ENCODE measurements at regions not wholly inside any gene's neighbourhood (a gene's known extent, or its start where the extent isn't known, plus 50 kb on each side); places are given as distances from the start of the nearest gene placed in this dataset.
A peak's percentile ranks its signal among the peaks of the same experiment; 100 is the strongest.
"Not testable (repeated sequence)": the region's sequence is repeated elsewhere in the genome, so short reads cannot be mapped to it uniquely, and the experiment has no call there.

- POLR2A ChIA-PET (ENCODE audit: unreplicated experiment); H3K4me2 ChIP-seq; H3K27ac ChIP-seq; H3F3A ChIP-seq (ENCODE audit: insufficient read depth, low read depth); H3K79me2 ChIP-seq (ENCODE audit: low read depth); H3K9me2 ChIP-seq (ENCODE audit: insufficient read depth); H3K4me3 ChIP-seq; H4K20me1 ChIP-seq (ENCODE audit: insufficient read depth); H3K36me3 ChIP-seq (ENCODE audit: low read depth); H2AFZ ChIP-seq; intact Hi-C loops (cut with micrococcal nuclease; ENCODE audit: unreplicated experiment); BruUV-seq (replicated peaks); H3K4me1 ChIP-seq (replicated peaks; ENCODE audit: insufficient read depth); DNase-seq; H3K27me3 ChIP-seq (ENCODE audit: insufficient read depth, low read depth); H3K9me3 ChIP-seq (ENCODE audit: insufficient read depth, low read depth): not testable (repeated sequence)
- CTCF ChIA-PET = interaction anchor here (0.6 kb wide), 1 partner anchor 57 kb away, joined by 3 read pairs; no protein-coding TSS in a partner anchor
Measured at GRCh38 chr3:48101301-48101650, 85.1 kb upstream of the MAP4 start.

GRCh38 chr3:48092270-48092669 lies 76.1 kb upstream of the MAP4 start:
- TF ChIP-seq CTCF (conservative IDR thresholded peaks at IDR 0.05) = no peak
- TF ChIP-seq EZH2 (IDR thresholded peaks at IDR 0.05; ENCODE audit: low read depth) = no peak
- H3K4me2 ChIP-seq = no peak overlapping the region
- H3K4me3 ChIP-seq = no peak overlapping the region
- H2AFZ ChIP-seq = no peak overlapping the region
- ChIA-PET CTCF (no interaction called here), POLR2A (ENCODE audit: unreplicated experiment) (no interaction called here)
- intact Hi-C loops (cut with micrococcal nuclease; ENCODE audit: unreplicated experiment) = no loop called here
- no peaks in the 10 kb centered on the region for H3K27me3 ChIP-seq (ENCODE audit: insufficient read depth, low read depth)
- DNase-seq = no peak
- H3K27ac ChIP-seq = no peak overlapping the region
- H3F3A ChIP-seq (ENCODE audit: insufficient read depth, low read depth) = peaks cover 5% of the 10 kb centered on the region
- no peaks in the 10 kb centered on the region for H3K9me2 ChIP-seq (ENCODE audit: insufficient read depth)
- H3K79me2 ChIP-seq (ENCODE audit: low read depth) = peaks cover 11% of the 10 kb centered on the region
- peaks cover 10% of the 10 kb centered on the region for H3K4me1 ChIP-seq (replicated peaks; ENCODE audit: insufficient read depth)
- no peaks in the 10 kb centered on the region for H3K9me3 ChIP-seq (ENCODE audit: insufficient read depth, low read depth)
- no TSS peak for BruUV-seq (replicated peaks)
- H4K20me1 ChIP-seq (ENCODE audit: insufficient read depth) = no peaks in the 10 kb centered on the region
- H3K36me3 ChIP-seq (ENCODE audit: low read depth) = no peaks in the 10 kb centered on the region

- CTCF ChIA-PET = interaction anchor here (0.6 kb wide), 1 partner anchor 565 kb away, joined by 3 read pairs; no protein-coding TSS in a partner anchor
- Histone ChIP-seq H3K79me2 (ENCODE audit: low read depth) (peaks cover 30% of the 10 kb centered on the region), H3F3A (ENCODE audit: insufficient read depth, low read depth) (peaks cover 12% of the 10 kb centered on the region), H3K27me3 (ENCODE audit: insufficient read depth, low read depth) (no peaks in the 10 kb centered on the region), H3K36me3 (ENCODE audit: low read depth) (no peaks in the 10 kb centered on the region), H3K4me1 (replicated peaks; ENCODE audit: insufficient read depth) (peaks cover 24% of the 10 kb centered on the region), H3K4me3 (peak overlapping the region; percentile 73; the same call in 1 of the 2 replicates), H3K9me3 (ENCODE audit: insufficient read depth, low read depth) (no peaks in the 10 kb centered on the region), H3K27ac (peak overlapping the region; percentile 90; the same call in 1 of the 2 replicates), H4K20me1 (ENCODE audit: insufficient read depth) (no peaks in the 10 kb centered on the region), H2AFZ (no peak overlapping the region; the same call in 1 of the 2 replicates), H3K9me2 (ENCODE audit: insufficient read depth) (no peaks in the 10 kb centered on the region), H3K4me2 (peak overlapping the region; percentile 77)
- no peak for DNase-seq
- intact Hi-C loops (cut with micrococcal nuclease; ENCODE audit: unreplicated experiment) = no loop called here
- no peak for TF ChIP-seq EZH2 (IDR thresholded peaks at IDR 0.05; ENCODE audit: low read depth)
- no peak for TF ChIP-seq CTCF (conservative IDR thresholded peaks at IDR 0.05)
- no TSS peak for BruUV-seq (replicated peaks)
- POLR2A ChIA-PET (ENCODE audit: unreplicated experiment) = no interaction called here
Measured at GRCh38 chr3:48090166-48090939, 74.1 kb upstream of the MAP4 start.
